ENCODE measurements at regions not wholly inside any gene's neighbourhood (a gene's known extent, or its start where the extent isn't known, plus 50 kb on each side); places are given as distances from the start of the nearest gene placed in this dataset.

GRCh38 chr2:145423809-145424208 lies 903.9 kb upstream of the ZEB2 start:
- DNase-seq (ENCODE audit: low read depth in 1 of 2, low spot score in 1 of 2) = no peak
- Histone ChIP-seq H3K4me1 (ENCODE audit: low read depth) (no peaks in the 10 kb centered on the region), H3K27ac (no peak overlapping the region), H3K36me3 (no peaks in the 10 kb centered on the region), H3K27me3 (no peaks in the 10 kb centered on the region), H3K9me3 (ENCODE audit: low read depth) (no peaks in the 10 kb centered on the region), H3K4me3 (no peak overlapping the region)
- no peak for TF ChIP-seq CTCF (IDR thresholded peaks at IDR 0.05; ENCODE audit: low read depth, low read length)

GRCh38 chr2:145422576-145422975 lies 902.7 kb upstream of the ZEB2 start:
- H3K27me3 ChIP-seq = no peaks in the 10 kb centered on the region
- no peaks in the 10 kb centered on the region for H3K9me3 ChIP-seq (ENCODE audit: low read depth)
- no peak for DNase-seq (ENCODE audit: low read depth in 1 of 2, low spot score in 1 of 2)
- no peak overlapping the region for H3K27ac ChIP-seq
- H3K4me1 ChIP-seq (ENCODE audit: low read depth) = no peaks in the 10 kb centered on the region
- TF ChIP-seq CTCF (IDR thresholded peaks at IDR 0.05; ENCODE audit: low read depth, low read length) = no peak
- no peak overlapping the region for H3K4me3 ChIP-seq
- no peaks in the 10 kb centered on the region for H3K36me3 ChIP-seq

GRCh38 chr2:145421841-145422240 lies 901.9 kb upstream of the ZEB2 start:
- Histone ChIP-seq H3K27ac (no peak overlapping the region), H3K4me1 (ENCODE audit: low read depth) (no peaks in the 10 kb centered on the region), H3K27me3 (no peaks in the 10 kb centered on the region), H3K36me3 (no peaks in the 10 kb centered on the region), H3K4me3 (no peak overlapping the region), H3K9me3 (ENCODE audit: low read depth) (no peaks in the 10 kb centered on the region)
- TF ChIP-seq CTCF (IDR thresholded peaks at IDR 0.05; ENCODE audit: low read depth, low read length) = no peak
- no peak for DNase-seq (ENCODE audit: low read depth in 1 of 2, low spot score in 1 of 2)

GRCh38 chr2:145416640-145417039 lies 896.7 kb upstream of the ZEB2 start:
- H3K27me3 ChIP-seq = no peaks in the 10 kb centered on the region
- TF ChIP-seq CTCF (IDR thresholded peaks at IDR 0.05; ENCODE audit: low read depth, low read length) = no peak
- no peaks in the 10 kb centered on the region for H3K36me3 ChIP-seq
- no peak overlapping the region for H3K4me3 ChIP-seq
- no peaks in the 10 kb centered on the region for H3K4me1 ChIP-seq (ENCODE audit: low read depth)
- DNase-seq (ENCODE audit: low read depth in 1 of 2, low spot score in 1 of 2) = no peak
- no peak overlapping the region for H3K27ac ChIP-seq
- H3K9me3 ChIP-seq (ENCODE audit: low read depth) = no peaks in the 10 kb centered on the region

GRCh38 chr2:145415151-145415550 lies 895.2 kb upstream of the ZEB2 start:
- Histone ChIP-seq H3K36me3 (no peaks in the 10 kb centered on the region), H3K4me1 (ENCODE audit: low read depth) (no peaks in the 10 kb centered on the region), H3K9me3 (ENCODE audit: low read depth) (no peaks in the 10 kb centered on the region), H3K27me3 (no peaks in the 10 kb centered on the region), H3K27ac (no peak overlapping the region), H3K4me3 (no peak overlapping the region)
- TF ChIP-seq CTCF (IDR thresholded peaks at IDR 0.05; ENCODE audit: low read depth, low read length) = no peak
- DNase-seq (ENCODE audit: low read depth in 1 of 2, low spot score in 1 of 2) = no peak
